ENCODE measurements at regions not wholly inside any gene's neighbourhood (a gene's known extent, or its start where the extent isn't known, plus 50 kb on each side); places are given as distances from the start of the nearest gene placed in this dataset.

- H3K27me3 Mint-ChIP-seq (ENCODE audit: low read depth, unreplicated experiment): peaks cover 50% of the 10 kb centered on the region
- H3K4me3 Mint-ChIP-seq (ENCODE audit: unreplicated experiment): no peak overlapping the region
- Histone ChIP-seq H3K4me3 (ENCODE audit: insufficient read depth, low read depth, low read length) (no peak overlapping the region), H2AFZ (ENCODE audit: low read depth, low read length) (no peak overlapping the region), H3K27me3 (ENCODE audit: insufficient read depth, low read length) (peaks cover 24% of the 10 kb centered on the region), H3K27ac (ENCODE audit: low read depth, low read length) (no peak overlapping the region), H4K20me1 (ENCODE audit: insufficient read depth, low read length) (no peaks in the 10 kb centered on the region), H3K36me3 (ENCODE audit: insufficient read depth, low read length) (no peaks in the 10 kb centered on the region), H3K4me2 (ENCODE audit: low read length) (no peak overlapping the region), H3K9me3 (ENCODE audit: insufficient read depth, low read depth, low read length) (no peaks in the 10 kb centered on the region), H3K4me1 (ENCODE audit: insufficient read depth, low read length) (peaks cover 6% of the 10 kb centered on the region), H3K79me2 (ENCODE audit: insufficient read depth, low read length) (no peaks in the 10 kb centered on the region), H3K9ac (ENCODE audit: low read length) (no peak overlapping the region)
- no peaks in the 10 kb centered on the region for H3K4me1 Mint-ChIP-seq (ENCODE audit: low read depth, unreplicated experiment)
- DNase-seq (ENCODE audit: low read depth) (no peak), FAIRE-seq (no peak)
- H3K27ac Mint-ChIP-seq (ENCODE audit: unreplicated experiment): no peak overlapping the region
- H3K9me3 Mint-ChIP-seq (ENCODE audit: unreplicated experiment): peaks cover 6% of the 10 kb centered on the region
- peaks cover 2% of the 10 kb centered on the region for H3K36me3 Mint-ChIP-seq (ENCODE audit: low read depth, unreplicated experiment)
- no peak for TF ChIP-seq CTCF (IDR thresholded peaks at IDR 0.05; ENCODE audit: insufficient read depth, low read depth, low read length)
- no peak for TF ChIP-seq EZH2 (IDR thresholded peaks at IDR 0.05; ENCODE audit: insufficient read depth, low read length)
These were observed 80.2 kb downstream of the FAM241B start for GRCh38 chr10:69710008-69710888.

- Mint-ChIP-seq H3K27me3 (ENCODE audit: low read depth, unreplicated experiment) (peaks cover 55% of the 10 kb centered on the region), H3K4me3 (ENCODE audit: unreplicated experiment) (no peak overlapping the region), H3K4me1 (ENCODE audit: low read depth, unreplicated experiment) (no peaks in the 10 kb centered on the region), H3K36me3 (ENCODE audit: low read depth, unreplicated experiment) (peaks cover 2% of the 10 kb centered on the region), H3K9me3 (ENCODE audit: unreplicated experiment) (peaks cover 6% of the 10 kb centered on the region), H3K27ac (ENCODE audit: unreplicated experiment) (no peak overlapping the region)
- no peak for TF ChIP-seq EZH2 (IDR thresholded peaks at IDR 0.05; ENCODE audit: insufficient read depth, low read length)
- no peak for TF ChIP-seq CTCF (IDR thresholded peaks at IDR 0.05; ENCODE audit: insufficient read depth, low read depth, low read length)
- Histone ChIP-seq H3K4me3 (ENCODE audit: insufficient read depth, low read depth, low read length) (no peak overlapping the region), H3K27me3 (ENCODE audit: insufficient read depth, low read length) (peaks cover 19% of the 10 kb centered on the region), H3K9me3 (ENCODE audit: insufficient read depth, low read depth, low read length) (no peaks in the 10 kb centered on the region), H2AFZ (ENCODE audit: low read depth, low read length) (no peak overlapping the region), H3K27ac (ENCODE audit: low read depth, low read length) (no peak overlapping the region), H3K4me1 (ENCODE audit: insufficient read depth, low read length) (peaks cover 18% of the 10 kb centered on the region), H3K4me2 (ENCODE audit: low read length) (no peak overlapping the region), H4K20me1 (ENCODE audit: insufficient read depth, low read length) (no peaks in the 10 kb centered on the region), H3K79me2 (ENCODE audit: insufficient read depth, low read length) (no peaks in the 10 kb centered on the region), H3K36me3 (ENCODE audit: insufficient read depth, low read length) (no peaks in the 10 kb centered on the region), H3K9ac (ENCODE audit: low read length) (no peak overlapping the region)
- FAIRE-seq (no peak), DNase-seq (ENCODE audit: low read depth) (no peak)
These were observed 82.3 kb downstream of the FAM241B start for GRCh38 chr10:69712342-69712741.

GRCh38 chr10:69714572-69714971 lies 84.5 kb downstream of the FAM241B start:
- Histone ChIP-seq H3K4me2 (ENCODE audit: low read length) (no peak overlapping the region), H3K36me3 (ENCODE audit: insufficient read depth, low read length) (no peaks in the 10 kb centered on the region), H3K4me1 (ENCODE audit: insufficient read depth, low read length) (peaks cover 18% of the 10 kb centered on the region), H3K9ac (ENCODE audit: low read length) (no peak overlapping the region), H3K4me3 (ENCODE audit: insufficient read depth, low read depth, low read length) (no peak overlapping the region), H3K9me3 (ENCODE audit: insufficient read depth, low read depth, low read length) (no peaks in the 10 kb centered on the region), H3K27me3 (ENCODE audit: insufficient read depth, low read length) (peaks cover 6% of the 10 kb centered on the region), H4K20me1 (ENCODE audit: insufficient read depth, low read length) (no peaks in the 10 kb centered on the region), H2AFZ (ENCODE audit: low read depth, low read length) (no peak overlapping the region), H3K27ac (ENCODE audit: low read depth, low read length) (no peak overlapping the region), H3K79me2 (ENCODE audit: insufficient read depth, low read length) (no peaks in the 10 kb centered on the region)
- no peak overlapping the region for H3K27ac Mint-ChIP-seq (ENCODE audit: unreplicated experiment)
- H3K36me3 Mint-ChIP-seq (ENCODE audit: low read depth, unreplicated experiment): peaks cover 2% of the 10 kb centered on the region
- H3K27me3 Mint-ChIP-seq (ENCODE audit: low read depth, unreplicated experiment): peaks cover 46% of the 10 kb centered on the region
- no peak for DNase-seq (ENCODE audit: low read depth)
- FAIRE-seq: no peak
- no peaks in the 10 kb centered on the region for H3K4me1 Mint-ChIP-seq (ENCODE audit: low read depth, unreplicated experiment)
- no peak for TF ChIP-seq EZH2 (IDR thresholded peaks at IDR 0.05; ENCODE audit: insufficient read depth, low read length)
- TF ChIP-seq CTCF (IDR thresholded peaks at IDR 0.05; ENCODE audit: insufficient read depth, low read depth, low read length): no peak
- no peaks in the 10 kb centered on the region for H3K9me3 Mint-ChIP-seq (ENCODE audit: unreplicated experiment)
- H3K4me3 Mint-ChIP-seq (ENCODE audit: unreplicated experiment): no peak overlapping the region

Measured in astrocyte (in vitro differentiated cells and primary cell).